ENCODE measurements at regions not wholly inside any gene's neighbourhood (a gene's known extent, or its start where the extent isn't known, plus 50 kb on each side); places are given as distances from the start of the nearest gene placed in this dataset.

GRCh38 chr4:100569196-100569595, 51.4 kb upstream of the EMCN start:
- Histone ChIP-seq H3K36me3 (ENCODE audit: insufficient read depth) (no peaks in the 10 kb centered on the region), H3K9ac (no peak overlapping the region), H3K27me3 (ENCODE audit: insufficient read depth, low read depth) (no peaks in the 10 kb centered on the region), H3K4me2 (peak overlapping the region; percentile 34), H3K4me1 (ENCODE audit: low read depth, poor library complexity, severe bottlenecking) (peaks cover 12% of the 10 kb centered on the region), H3K27ac (peak overlapping the region; percentile 5; the same call in 1 of the 2 replicates), H2AFZ (ENCODE audit: low read depth) (peak overlapping the region; percentile 51), H3K79me2 (ENCODE audit: insufficient read depth, low read depth) (no peaks in the 10 kb centered on the region), H4K20me1 (ENCODE audit: insufficient read depth) (no peaks in the 10 kb centered on the region), H3K4me3 (IDR thresholded peaks at IDR 0.05; ENCODE audit: insufficient read depth, low read depth, low read length) (no peak overlapping the region)
- TF ChIP-seq CTCF (conservative IDR thresholded peaks at IDR 0.05; ENCODE audit: low read depth, low read length) = no peak

Data from KMS-11 (cell line).